Activated CD8-positive, alpha-beta T cell treated with anti-CD3 and anti-CD28 coated beads for 36 hours (primary cell): ENCODE measurements at regions not wholly inside any gene's neighbourhood (a gene's known extent, or its start where the extent isn't known, plus 50 kb on each side); places are given as distances from the start of the nearest gene placed in this dataset.

Source experiments
- ATAC-seq: fragments of 200-7000 bp; cut with Tn5 transposase; one replicate; pipeline ENCODE4 v1.10.0; 2021; ENCODE audit warnings: mild to moderate bottlenecking, moderate library complexity
- CTCF ChIA-PET: fragments of 350-600 bp; sonication (Branson Sonifier 250); formaldehyde crosslinking; loops from one replicate; lab custom pipeline; 2021; ENCODE audit warnings: antibody characterized with exemption; lab: Charles Lee
- POLR2A ChIA-PET: fragments of 350-600 bp; sonication (Branson Sonifier 250); formaldehyde crosslinking; loops from one replicate; lab custom pipeline; 2021; ENCODE audit warnings: antibody characterized with exemption; lab: Charles Lee
- DNase-seq: peaks from one replicate; pipeline ENCODE4 v3.0.0-alpha.2; 2020
- H3K27ac Mint-ChIP-seq: one replicate; pipeline ENCODE4 v1.8.0; 2021; ENCODE audit warnings: mild to moderate bottlenecking, mixed read lengths
- H3K27me3 Mint-ChIP-seq: one replicate; pipeline ENCODE4 v1.8.0; 2021; ENCODE audit warnings: mixed read lengths
- H3K36me3 Mint-ChIP-seq: one replicate; pipeline ENCODE4 v1.8.0; 2021; ENCODE audit warnings: low read depth, mixed read lengths
- H3K4me1 Mint-ChIP-seq: one replicate; pipeline ENCODE4 v1.8.0; 2021; ENCODE audit warnings: low read depth, mixed read lengths
- H3K4me3 Mint-ChIP-seq: one replicate; pipeline ENCODE4 v1.8.0; 2021; ENCODE audit warnings: mild to moderate bottlenecking, moderate library complexity, mixed read lengths
- H3K9me3 Mint-ChIP-seq: one replicate; pipeline ENCODE4 v1.8.0; 2021; ENCODE audit warnings: mixed read lengths
- intact Hi-C: fragments of 100-400 bp; cut with micrococcal nuclease; formaldehyde crosslinking; loops from one replicate; pipeline ENCODE4 v1.10.0; 2022
- TF ChIP-seq, protein P1 (sequence below): fragments of 200-600 bp; IDR thresholded peaks from one replicate; pipeline ENCODE4 v1.8.0; 2022; ENCODE audit warnings: antibody characterized with exemption, mild to moderate bottlenecking

DNA sequence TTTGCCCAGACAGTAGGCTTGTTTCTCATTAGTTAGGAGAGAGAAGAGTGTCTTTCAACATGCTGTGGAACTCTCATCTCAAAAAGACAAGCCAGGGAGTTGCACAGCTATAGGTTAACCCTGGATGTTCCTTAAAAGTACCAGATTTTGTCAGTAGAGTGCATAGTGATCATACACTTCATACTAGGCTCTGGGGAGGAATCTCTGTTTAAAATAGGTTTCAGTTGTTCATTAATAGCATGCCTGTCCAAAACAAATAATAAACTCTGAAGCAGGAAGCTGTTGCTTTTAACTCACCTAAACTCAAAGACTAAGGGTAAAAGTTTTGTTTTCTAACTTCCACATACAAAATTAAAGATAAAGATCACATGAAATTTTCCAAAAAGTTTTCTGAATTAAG lies 1948.4 kb downstream of the C4orf33 start:
- TF ChIP-seq, protein P1, sequence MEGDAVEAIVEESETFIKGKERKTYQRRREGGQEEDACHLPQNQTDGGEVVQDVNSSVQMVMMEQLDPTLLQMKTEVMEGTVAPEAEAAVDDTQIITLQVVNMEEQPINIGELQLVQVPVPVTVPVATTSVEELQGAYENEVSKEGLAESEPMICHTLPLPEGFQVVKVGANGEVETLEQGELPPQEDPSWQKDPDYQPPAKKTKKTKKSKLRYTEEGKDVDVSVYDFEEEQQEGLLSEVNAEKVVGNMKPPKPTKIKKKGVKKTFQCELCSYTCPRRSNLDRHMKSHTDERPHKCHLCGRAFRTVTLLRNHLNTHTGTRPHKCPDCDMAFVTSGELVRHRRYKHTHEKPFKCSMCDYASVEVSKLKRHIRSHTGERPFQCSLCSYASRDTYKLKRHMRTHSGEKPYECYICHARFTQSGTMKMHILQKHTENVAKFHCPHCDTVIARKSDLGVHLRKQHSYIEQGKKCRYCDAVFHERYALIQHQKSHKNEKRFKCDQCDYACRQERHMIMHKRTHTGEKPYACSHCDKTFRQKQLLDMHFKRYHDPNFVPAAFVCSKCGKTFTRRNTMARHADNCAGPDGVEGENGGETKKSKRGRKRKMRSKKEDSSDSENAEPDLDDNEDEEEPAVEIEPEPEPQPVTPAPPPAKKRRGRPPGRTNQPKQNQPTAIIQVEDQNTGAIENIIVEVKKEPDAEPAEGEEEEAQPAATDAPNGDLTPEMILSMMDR = no peak
- intact Hi-C loops = no loop called here
- H3K4me1 Mint-ChIP-seq = no peaks in the 10 kb centered on the region
- ChIA-PET POLR2A (no interaction called here), CTCF (no interaction called here)
- no peak overlapping the region for H3K27ac Mint-ChIP-seq
- no peak for ATAC-seq
- no peaks in the 10 kb centered on the region for H3K36me3 Mint-ChIP-seq
- H3K4me3 Mint-ChIP-seq = no peak overlapping the region
- H3K27me3 Mint-ChIP-seq = no peaks in the 10 kb centered on the region
- DNase-seq = no peak
- H3K9me3 Mint-ChIP-seq = peaks cover 2% of the 10 kb centered on the region

DNA sequence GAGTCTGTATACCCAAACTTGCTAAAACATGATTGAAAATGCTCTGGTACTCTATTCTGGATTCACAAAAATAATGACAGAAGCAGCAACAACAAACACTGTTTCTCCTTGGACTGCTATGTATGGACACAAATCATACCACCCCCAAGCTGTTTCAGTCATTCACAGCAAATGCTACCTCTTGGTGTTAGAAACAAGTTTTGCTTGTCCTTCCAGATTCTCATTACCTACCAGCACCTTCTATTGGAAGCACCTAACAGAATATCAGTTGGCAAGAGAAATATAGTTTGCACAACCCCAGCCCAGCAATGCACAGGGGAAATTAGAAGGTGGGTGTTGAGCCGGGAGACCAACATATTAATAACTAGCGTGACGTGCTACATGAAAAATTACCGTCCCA lies 1950.9 kb downstream of the C4orf33 start:
- ATAC-seq = no peak
- Mint-ChIP-seq H3K36me3 (no peaks in the 10 kb centered on the region), H3K9me3 (peaks cover 2% of the 10 kb centered on the region), H3K4me3 (no peak overlapping the region), H3K27ac (no peak overlapping the region), H3K27me3 (no peaks in the 10 kb centered on the region), H3K4me1 (no peaks in the 10 kb centered on the region)
- TF ChIP-seq, protein P1 = no peak
- intact Hi-C loops = no loop called here
- DNase-seq = no peak
- ChIA-PET POLR2A (no interaction called here), CTCF (interaction anchor here (1.5 kb wide), 1 partner anchor 8 kb away, joined by 3 read pairs; no protein-coding TSS in a partner anchor)

DNA sequence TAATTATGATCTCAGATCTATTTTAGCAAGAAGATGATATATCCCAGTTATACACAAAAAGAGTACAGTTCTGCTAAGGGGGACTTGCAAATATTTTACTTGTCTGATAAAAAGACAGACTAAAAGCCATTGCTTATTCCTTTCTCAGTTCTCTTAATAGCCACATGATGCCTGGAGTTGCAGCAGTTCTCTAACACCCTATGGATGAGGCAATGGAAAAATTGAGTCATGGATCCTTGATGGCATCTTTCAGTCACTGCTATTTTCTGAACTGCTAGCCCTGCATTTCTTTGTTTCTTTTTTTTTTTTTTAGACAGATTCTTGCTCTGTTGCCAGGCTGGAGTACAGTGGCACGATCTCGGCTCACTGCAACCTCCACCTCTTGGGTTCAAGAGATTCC lies 1956.7 kb downstream of the C4orf33 start:
- ATAC-seq = no peak
- POLR2A ChIA-PET = no interaction called here
- CTCF ChIA-PET = no interaction called here
- Mint-ChIP-seq H3K9me3 (peaks cover 4% of the 10 kb centered on the region), H3K4me1 (no peaks in the 10 kb centered on the region), H3K36me3 (no peaks in the 10 kb centered on the region), H3K27me3 (no peaks in the 10 kb centered on the region), H3K27ac (no peak overlapping the region), H3K4me3 (no peak overlapping the region)
- TF ChIP-seq, protein P1 = no peak
- DNase-seq = no peak
- intact Hi-C loops = no loop called here

DNA sequence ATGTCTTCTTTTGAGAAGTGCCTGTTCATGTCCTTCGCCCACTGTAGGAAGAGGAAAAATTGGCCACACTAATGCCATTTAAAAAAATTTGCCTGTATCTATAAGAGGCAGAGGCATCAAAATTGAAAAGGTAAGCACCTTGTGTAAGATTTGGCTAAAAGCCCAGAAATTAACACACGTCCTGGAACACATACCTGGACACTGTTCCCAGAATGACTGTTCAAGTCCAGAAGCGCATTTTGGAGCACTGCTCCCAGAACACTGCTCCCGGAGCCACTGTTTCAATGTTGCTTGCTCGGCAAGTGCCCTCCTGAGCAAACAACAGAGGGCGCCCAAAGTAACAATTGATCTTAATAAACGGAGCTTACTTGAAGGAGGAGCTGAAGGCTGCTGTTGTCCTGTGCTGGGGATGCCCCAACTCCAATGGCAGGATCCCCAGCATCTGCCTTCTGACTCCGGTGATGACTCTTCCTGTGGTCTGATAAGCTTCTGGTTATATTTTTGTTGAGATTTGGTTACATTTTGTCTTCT lies 1958.6 kb downstream of the C4orf33 start:
- ATAC-seq (no peak), DNase-seq (no peak)
- H3K4me1 Mint-ChIP-seq = no peaks in the 10 kb centered on the region
- intact Hi-C loops = no loop called here
- CTCF ChIA-PET = no interaction called here
- TF ChIP-seq, protein P1 = no peak
- POLR2A ChIA-PET = no interaction called here
- H3K36me3 Mint-ChIP-seq = no peaks in the 10 kb centered on the region
- H3K4me3 Mint-ChIP-seq = no peak overlapping the region
- H3K27me3 Mint-ChIP-seq = no peaks in the 10 kb centered on the region
- no peak overlapping the region for H3K27ac Mint-ChIP-seq
- H3K9me3 Mint-ChIP-seq = peaks cover 4% of the 10 kb centered on the region

DNA sequence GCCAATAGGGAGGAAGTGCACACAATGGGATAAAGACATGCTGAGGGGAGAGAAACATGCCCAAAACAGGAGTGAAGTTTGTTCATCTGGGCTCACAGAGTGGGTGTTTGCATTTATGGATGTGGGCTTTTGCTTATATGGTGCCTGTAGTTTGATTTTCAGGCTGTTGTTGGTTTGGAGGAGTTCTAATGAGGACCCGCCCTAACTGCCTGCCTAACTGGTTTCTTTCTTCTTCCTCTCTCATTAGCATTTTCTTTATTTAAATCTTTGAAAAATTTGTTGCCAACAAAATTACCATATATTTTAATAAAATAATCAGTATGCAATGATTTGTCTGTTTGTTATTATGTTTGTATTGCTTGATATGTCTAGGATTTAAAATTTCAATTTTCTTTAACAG lies 1965.8 kb downstream of the C4orf33 start:
- H3K27me3 Mint-ChIP-seq = no peaks in the 10 kb centered on the region
- H3K4me1 Mint-ChIP-seq = no peaks in the 10 kb centered on the region
- DNase-seq = no peak
- peaks cover 13% of the 10 kb centered on the region for H3K9me3 Mint-ChIP-seq
- no peak overlapping the region for H3K27ac Mint-ChIP-seq
- intact Hi-C loops = no loop called here
- no peak for ATAC-seq
- ChIA-PET CTCF (no interaction called here), POLR2A (no interaction called here)
- H3K36me3 Mint-ChIP-seq = no peaks in the 10 kb centered on the region
- no peak overlapping the region for H3K4me3 Mint-ChIP-seq
- TF ChIP-seq, protein P1 = no peak
